ENCODE measurements at regions not wholly inside any gene's neighbourhood (a gene's known extent, or its start where the extent isn't known, plus 50 kb on each side); places are given as distances from the start of the nearest gene placed in this dataset.

GRCh38 chr1:10869933-10870332 is 73.5 kb upstream of the CASZ1 start:
- FAIRE-seq (no peak), DNase-seq (ENCODE audit: low read depth) (no peak)
- Histone ChIP-seq H3K36me3 (ENCODE audit: insufficient read depth, low read length) (no peaks in the 10 kb centered on the region), H3K79me2 (ENCODE audit: insufficient read depth, low read length) (no peaks in the 10 kb centered on the region), H3K4me2 (ENCODE audit: low read length) (no peak overlapping the region), H3K9ac (ENCODE audit: low read length) (no peak overlapping the region), H3K4me1 (ENCODE audit: insufficient read depth, low read length) (peaks cover 5% of the 10 kb centered on the region), H3K9me3 (ENCODE audit: insufficient read depth, low read depth, low read length) (no peaks in the 10 kb centered on the region), H3K27ac (ENCODE audit: low read depth, low read length) (no peak overlapping the region), H2AFZ (ENCODE audit: low read depth, low read length) (no peak overlapping the region), H4K20me1 (ENCODE audit: insufficient read depth, low read length) (no peaks in the 10 kb centered on the region), H3K4me3 (ENCODE audit: insufficient read depth, low read depth, low read length) (no peak overlapping the region), H3K27me3 (ENCODE audit: insufficient read depth, low read length) (peaks cover 26% of the 10 kb centered on the region)
- no peak overlapping the region for H3K27ac Mint-ChIP-seq (ENCODE audit: unreplicated experiment)
- H3K4me3 Mint-ChIP-seq (ENCODE audit: unreplicated experiment), result no peak overlapping the region
- H3K4me1 Mint-ChIP-seq (ENCODE audit: low read depth, unreplicated experiment), result peaks cover 8% of the 10 kb centered on the region
- H3K27me3 Mint-ChIP-seq (ENCODE audit: low read depth, unreplicated experiment), result peaks cover 66% of the 10 kb centered on the region
- no peaks in the 10 kb centered on the region for H3K36me3 Mint-ChIP-seq (ENCODE audit: low read depth, unreplicated experiment)
- TF ChIP-seq CTCF (IDR thresholded peaks at IDR 0.05; ENCODE audit: insufficient read depth, low read depth, low read length) (no peak), EZH2 (IDR thresholded peaks at IDR 0.05; ENCODE audit: insufficient read depth, low read length) (no peak)
- H3K9me3 Mint-ChIP-seq (ENCODE audit: unreplicated experiment), result no peaks in the 10 kb centered on the region

- TF ChIP-seq CTCF (IDR thresholded peaks at IDR 0.05; ENCODE audit: insufficient read depth, low read depth, low read length), result no peak
- no peak for TF ChIP-seq EZH2 (IDR thresholded peaks at IDR 0.05; ENCODE audit: insufficient read depth, low read length)
- no peak overlapping the region for H2AFZ ChIP-seq (ENCODE audit: low read depth, low read length)
- H3K27me3 Mint-ChIP-seq (ENCODE audit: low read depth, unreplicated experiment), result peaks cover 66% of the 10 kb centered on the region
Measured at GRCh38 chr1:10870493-10871096, 74.1 kb upstream of the CASZ1 start.

GRCh38 chr1:10873189-10873588 is 76.7 kb upstream of the CASZ1 start:
- Histone ChIP-seq H3K4me2 (ENCODE audit: low read length) (no peak overlapping the region), H4K20me1 (ENCODE audit: insufficient read depth, low read length) (no peaks in the 10 kb centered on the region), H3K4me1 (ENCODE audit: insufficient read depth, low read length) (no peaks in the 10 kb centered on the region), H3K9me3 (ENCODE audit: insufficient read depth, low read depth, low read length) (no peaks in the 10 kb centered on the region), H3K79me2 (ENCODE audit: insufficient read depth, low read length) (no peaks in the 10 kb centered on the region), H3K27me3 (ENCODE audit: insufficient read depth, low read length) (peaks cover 13% of the 10 kb centered on the region), H3K36me3 (ENCODE audit: insufficient read depth, low read length) (no peaks in the 10 kb centered on the region), H2AFZ (ENCODE audit: low read depth, low read length) (no peak overlapping the region), H3K9ac (ENCODE audit: low read length) (no peak overlapping the region), H3K27ac (ENCODE audit: low read depth, low read length) (no peak overlapping the region), H3K4me3 (ENCODE audit: insufficient read depth, low read depth, low read length) (no peak overlapping the region)
- Mint-ChIP-seq H3K4me3 (ENCODE audit: unreplicated experiment) (no peak overlapping the region), H3K4me1 (ENCODE audit: low read depth, unreplicated experiment) (peaks cover 2% of the 10 kb centered on the region), H3K9me3 (ENCODE audit: unreplicated experiment) (no peaks in the 10 kb centered on the region), H3K27me3 (ENCODE audit: low read depth, unreplicated experiment) (peaks cover 71% of the 10 kb centered on the region), H3K36me3 (ENCODE audit: low read depth, unreplicated experiment) (no peaks in the 10 kb centered on the region), H3K27ac (ENCODE audit: unreplicated experiment) (no peak overlapping the region)
- DNase-seq (ENCODE audit: low read depth), result no peak
- FAIRE-seq, result no peak
- TF ChIP-seq CTCF (IDR thresholded peaks at IDR 0.05; ENCODE audit: insufficient read depth, low read depth, low read length) (no peak), EZH2 (IDR thresholded peaks at IDR 0.05; ENCODE audit: insufficient read depth, low read length) (no peak)

More at GRCh38 chr1:10870493-10871096, 74.1 kb upstream of the CASZ1 start:
- DNase-seq (ENCODE audit: low read depth) (no peak), FAIRE-seq (no peak)
- Histone ChIP-seq H3K9ac (ENCODE audit: low read length) (no peak overlapping the region), H3K27ac (ENCODE audit: low read depth, low read length) (no peak overlapping the region), H3K4me2 (ENCODE audit: low read length) (no peak overlapping the region), H3K36me3 (ENCODE audit: insufficient read depth, low read length) (no peaks in the 10 kb centered on the region), H3K4me3 (ENCODE audit: insufficient read depth, low read depth, low read length) (no peak overlapping the region), H4K20me1 (ENCODE audit: insufficient read depth, low read length) (no peaks in the 10 kb centered on the region), H3K4me1 (ENCODE audit: insufficient read depth, low read length) (peaks cover 5% of the 10 kb centered on the region), H3K79me2 (ENCODE audit: insufficient read depth, low read length) (no peaks in the 10 kb centered on the region), H3K9me3 (ENCODE audit: insufficient read depth, low read depth, low read length) (no peaks in the 10 kb centered on the region), H3K27me3 (ENCODE audit: insufficient read depth, low read length) (peaks cover 19% of the 10 kb centered on the region)
- Mint-ChIP-seq H3K27ac (ENCODE audit: unreplicated experiment) (no peak overlapping the region), H3K36me3 (ENCODE audit: low read depth, unreplicated experiment) (no peaks in the 10 kb centered on the region), H3K4me3 (ENCODE audit: unreplicated experiment) (no peak overlapping the region), H3K4me1 (ENCODE audit: low read depth, unreplicated experiment) (peaks cover 8% of the 10 kb centered on the region), H3K9me3 (ENCODE audit: unreplicated experiment) (no peaks in the 10 kb centered on the region)
